Panc1 (cell line): ENCODE measurements at regions not wholly inside any gene's neighbourhood (a gene's known extent, or its start where the extent isn't known, plus 50 kb on each side); places are given as distances from the start of the nearest gene placed in this dataset.

Experiments
- ATAC-seq: fragments of 200-7000 bp; cut with Tn5 transposase; 2 replicates; pipeline ENCODE4 v1.9.1; 2020; ENCODE audit warnings: mild to moderate bottlenecking, moderate library complexity
- BruUV-seq: library from RNA; stranded (reverse); fragments of 400-500 nt; replicated peaks from 2 replicates; lab custom pipeline; 2021; lab: Mats Ljungman, UMichigan
- CTCF ChIA-PET: fragments of 300-600 bp; sonication (Branson Sonifier 250); formaldehyde crosslinking; loops from one replicate; lab custom pipeline; 2022; ENCODE audit warnings: antibody characterized with exemption; lab: Charles Lee
- POLR2A ChIA-PET: fragments of 300-600 bp; sonication (Branson Sonifier 250); formaldehyde crosslinking; loops from one replicate; lab custom pipeline; 2022; ENCODE audit warnings: antibody characterized with exemption; lab: Charles Lee
- DNase-seq: peaks from one replicate; pipeline ENCODE4 v3.0.0-alpha.2; 2010; ENCODE audit warnings: low read depth, low spot score
- H3K27ac ChIP-seq: 2 replicates; pipeline ENCODE4 v1.5.1; 2011; ENCODE audit warnings: mild to moderate bottlenecking, low read length, inconsistent platforms
- H3K27me3 ChIP-seq: fragments of 200-500 bp; sonication (Bioruptor generic); 2 replicates; pipeline ENCODE4 v1.6.0; 2014; ENCODE audit warnings: low read length, inconsistent platforms; ENCODE audit not compliant: control insufficient read depth, insufficient read depth
- H3K36me3 ChIP-seq: fragments of 200-500 bp; sonication (Bioruptor generic); 2 replicates; pipeline ENCODE4 v1.5.1; 2014; ENCODE audit warnings: inconsistent platforms, mild to moderate bottlenecking, low read length, moderate library complexity; ENCODE audit not compliant: control insufficient read depth, insufficient read depth
- H3K4me1 ChIP-seq: 2 replicates; pipeline ENCODE4 v1.5.1; 2011; ENCODE audit warnings: inconsistent platforms, mild to moderate bottlenecking, low read length, moderate library complexity; ENCODE audit not compliant: control insufficient read depth, insufficient read depth
- H3K4me3 ChIP-seq, 2 experiments: 2 replicates each; pipeline ENCODE4 v1.5.1; 2011 to 2012; ENCODE audit warnings: low read depth in 2 of 2, low read length in 2 of 2, mild to moderate bottlenecking in 2 of 2, inconsistent platforms in 1 of 2, moderate library complexity in 1 of 2
- H3K9me3 ChIP-seq: fragments of 200-500 bp; sonication (Bioruptor generic); 2 replicates; pipeline ENCODE4 v1.5.1; 2014; ENCODE audit warnings: low read depth, mild to moderate bottlenecking, inconsistent platforms, low read length, moderate library complexity; ENCODE audit not compliant: control insufficient read depth, insufficient read depth
- POLR2AphosphoS5 ChIP-seq: IDR thresholded peaks from 2 replicates; pipeline ENCODE4 v1.6.1; 2012; ENCODE audit warnings: mild to moderate bottlenecking, low read depth, low read length, moderate library complexity
- SIN3A ChIP-seq: IDR thresholded peaks from 2 replicates; pipeline ENCODE4 v1.6.1; 2012; ENCODE audit warnings: low read depth, mild to moderate bottlenecking, low read length, moderate library complexity, borderline replicate concordance; ENCODE audit not compliant: insufficient read depth
- TCF7L2 ChIP-seq: IDR thresholded peaks from 2 replicates; pipeline ENCODE4 v1.6.1; 2011; ENCODE audit warnings: mild to moderate bottlenecking, low read depth, low read length, inconsistent platforms
- in situ Hi-C: cut with HindIII; loops from 2 replicates; pipeline ENCODE4 v1.10.0; 2016; ENCODE audit warnings: low sequenced_read_pairs, low pct_unique_long_range_greater_than_20kb
- intact Hi-C: fragments of 100-400 bp; cut with micrococcal nuclease; formaldehyde crosslinking; loops from one replicate; pipeline ENCODE4 v1.10.0; 2022; ENCODE audit not compliant: unreplicated experiment
- TF ChIP-seq, protein P1 (sequence below): fragments of 450-650 bp; IDR thresholded peaks from 2 replicates; pipeline ENCODE4 v1.5.1; 2017; ENCODE audit warnings: mild to moderate bottlenecking
- TF ChIP-seq, protein P2 (sequence below), 2 experiments: IDR thresholded peaks; 2 replicates each; pipeline ENCODE4 v1.6.1; 2011 to 2012; ENCODE audit warnings: low read depth in 2 of 2, control low read depth in 1 of 2, low read length in 1 of 2, mild to moderate bottlenecking in 1 of 2, moderate library complexity in 1 of 2; ENCODE audit not compliant: insufficient read depth in 1 of 2

DNA sequence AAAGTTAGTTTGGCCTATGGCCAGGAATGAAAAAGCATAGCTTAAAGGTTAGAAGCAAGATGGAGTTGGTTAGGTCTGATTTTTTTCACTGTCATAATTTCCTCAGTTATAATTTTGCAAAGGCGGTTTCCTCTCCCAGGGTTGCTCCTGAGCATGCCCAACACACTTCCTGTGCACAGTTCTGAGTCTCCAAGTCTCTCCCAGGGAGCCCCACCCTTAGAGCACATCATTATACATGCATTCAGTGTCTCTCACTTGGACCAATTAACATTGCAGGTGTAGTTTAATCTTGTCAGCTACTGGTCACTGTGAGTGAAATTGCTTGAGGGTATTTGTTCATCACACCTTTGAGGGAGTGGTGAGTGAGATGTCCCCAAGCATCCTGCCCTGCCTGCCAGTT is 96.0 kb upstream of the ATP10A start:
- no TSS peak for BruUV-seq
- DNase-seq = no peak
- CTCF ChIA-PET = no interaction called here

DNA sequence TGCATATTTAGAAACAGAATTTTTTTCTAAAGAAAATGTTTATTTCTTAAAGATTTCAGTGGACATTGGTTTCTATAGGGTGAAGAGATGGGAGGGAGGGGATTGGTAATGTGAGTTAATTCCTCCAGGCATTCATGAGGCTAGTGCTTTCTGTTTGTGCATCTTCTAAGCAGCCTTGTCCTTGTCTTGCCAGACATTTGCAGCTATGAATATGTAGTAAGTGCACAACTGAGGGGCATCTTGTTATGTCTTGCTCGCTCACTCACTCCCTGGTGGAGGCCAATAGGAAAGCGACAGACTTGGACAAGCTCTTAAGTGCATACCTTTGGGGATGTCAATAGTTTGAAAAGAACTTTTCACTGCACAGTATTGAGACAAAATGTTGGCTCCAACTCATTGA is 92.5 kb upstream of the ATP10A start:
- no peak overlapping the region for H3K4me3 ChIP-seq
- ChIA-PET CTCF (interaction anchor here (0.6 kb wide), 1 partner anchor 22 kb away, joined by 4 read pairs; no protein-coding TSS in a partner anchor), POLR2A (no interaction called here)
- intact Hi-C loops = no loop called here
- no peak for TF ChIP-seq POLR2AphosphoS5
- no peak for TF ChIP-seq TCF7L2
- TF ChIP-seq, protein P1, sequence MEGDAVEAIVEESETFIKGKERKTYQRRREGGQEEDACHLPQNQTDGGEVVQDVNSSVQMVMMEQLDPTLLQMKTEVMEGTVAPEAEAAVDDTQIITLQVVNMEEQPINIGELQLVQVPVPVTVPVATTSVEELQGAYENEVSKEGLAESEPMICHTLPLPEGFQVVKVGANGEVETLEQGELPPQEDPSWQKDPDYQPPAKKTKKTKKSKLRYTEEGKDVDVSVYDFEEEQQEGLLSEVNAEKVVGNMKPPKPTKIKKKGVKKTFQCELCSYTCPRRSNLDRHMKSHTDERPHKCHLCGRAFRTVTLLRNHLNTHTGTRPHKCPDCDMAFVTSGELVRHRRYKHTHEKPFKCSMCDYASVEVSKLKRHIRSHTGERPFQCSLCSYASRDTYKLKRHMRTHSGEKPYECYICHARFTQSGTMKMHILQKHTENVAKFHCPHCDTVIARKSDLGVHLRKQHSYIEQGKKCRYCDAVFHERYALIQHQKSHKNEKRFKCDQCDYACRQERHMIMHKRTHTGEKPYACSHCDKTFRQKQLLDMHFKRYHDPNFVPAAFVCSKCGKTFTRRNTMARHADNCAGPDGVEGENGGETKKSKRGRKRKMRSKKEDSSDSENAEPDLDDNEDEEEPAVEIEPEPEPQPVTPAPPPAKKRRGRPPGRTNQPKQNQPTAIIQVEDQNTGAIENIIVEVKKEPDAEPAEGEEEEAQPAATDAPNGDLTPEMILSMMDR = no peak
- TF ChIP-seq, protein P2, sequence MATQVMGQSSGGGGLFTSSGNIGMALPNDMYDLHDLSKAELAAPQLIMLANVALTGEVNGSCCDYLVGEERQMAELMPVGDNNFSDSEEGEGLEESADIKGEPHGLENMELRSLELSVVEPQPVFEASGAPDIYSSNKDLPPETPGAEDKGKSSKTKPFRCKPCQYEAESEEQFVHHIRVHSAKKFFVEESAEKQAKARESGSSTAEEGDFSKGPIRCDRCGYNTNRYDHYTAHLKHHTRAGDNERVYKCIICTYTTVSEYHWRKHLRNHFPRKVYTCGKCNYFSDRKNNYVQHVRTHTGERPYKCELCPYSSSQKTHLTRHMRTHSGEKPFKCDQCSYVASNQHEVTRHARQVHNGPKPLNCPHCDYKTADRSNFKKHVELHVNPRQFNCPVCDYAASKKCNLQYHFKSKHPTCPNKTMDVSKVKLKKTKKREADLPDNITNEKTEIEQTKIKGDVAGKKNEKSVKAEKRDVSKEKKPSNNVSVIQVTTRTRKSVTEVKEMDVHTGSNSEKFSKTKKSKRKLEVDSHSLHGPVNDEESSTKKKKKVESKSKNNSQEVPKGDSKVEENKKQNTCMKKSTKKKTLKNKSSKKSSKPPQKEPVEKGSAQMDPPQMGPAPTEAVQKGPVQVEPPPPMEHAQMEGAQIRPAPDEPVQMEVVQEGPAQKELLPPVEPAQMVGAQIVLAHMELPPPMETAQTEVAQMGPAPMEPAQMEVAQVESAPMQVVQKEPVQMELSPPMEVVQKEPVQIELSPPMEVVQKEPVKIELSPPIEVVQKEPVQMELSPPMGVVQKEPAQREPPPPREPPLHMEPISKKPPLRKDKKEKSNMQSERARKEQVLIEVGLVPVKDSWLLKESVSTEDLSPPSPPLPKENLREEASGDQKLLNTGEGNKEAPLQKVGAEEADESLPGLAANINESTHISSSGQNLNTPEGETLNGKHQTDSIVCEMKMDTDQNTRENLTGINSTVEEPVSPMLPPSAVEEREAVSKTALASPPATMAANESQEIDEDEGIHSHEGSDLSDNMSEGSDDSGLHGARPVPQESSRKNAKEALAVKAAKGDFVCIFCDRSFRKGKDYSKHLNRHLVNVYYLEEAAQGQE (IDR thresholded peaks at IDR 0.05; ENCODE audit: insufficient read depth in 1 of 2, low read depth in 2 of 2, low read length in 1 of 2) = no peak
- TF ChIP-seq SIN3A = no peak
- H3K27me3 ChIP-seq = no peaks in the 10 kb centered on the region
- no peaks in the 10 kb centered on the region for H3K9me3 ChIP-seq
- no peak for ATAC-seq
- H3K36me3 ChIP-seq = no peaks in the 10 kb centered on the region
- in situ Hi-C loops = no loop called here
- no peak overlapping the region for H3K27ac ChIP-seq
- H3K4me1 ChIP-seq = no peaks in the 10 kb centered on the region
- no peak for DNase-seq
- no TSS peak for BruUV-seq

More for the DNA sequence above, 96.0 kb upstream of the ATP10A start:
- POLR2A ChIA-PET = no interaction called here
- no peak for ATAC-seq
- intact Hi-C loops (no loop called here), in situ Hi-C loops (no loop called here)
- Histone ChIP-seq H3K4me1 (no peaks in the 10 kb centered on the region), H3K27me3 (no peaks in the 10 kb centered on the region), H3K27ac (no peak overlapping the region), H3K36me3 (no peaks in the 10 kb centered on the region), H3K9me3 (no peaks in the 10 kb centered on the region), H3K4me3 (no peak overlapping the region)
- TF ChIP-seq POLR2AphosphoS5 = no peak
- TF ChIP-seq SIN3A = no peak
- TF ChIP-seq, protein P1 = no peak
- TF ChIP-seq, protein P2 (IDR thresholded peaks at IDR 0.05; ENCODE audit: insufficient read depth in 1 of 2, low read depth in 2 of 2, low read length in 1 of 2) = no peak
- no peak for TF ChIP-seq TCF7L2
